ENCODE measurements at regions not wholly inside any gene's neighbourhood (a gene's known extent, or its start where the extent isn't known, plus 50 kb on each side); places are given as distances from the start of the nearest gene placed in this dataset.
A peak's percentile ranks its signal among the peaks of the same experiment; 100 is the strongest.

DNA sequence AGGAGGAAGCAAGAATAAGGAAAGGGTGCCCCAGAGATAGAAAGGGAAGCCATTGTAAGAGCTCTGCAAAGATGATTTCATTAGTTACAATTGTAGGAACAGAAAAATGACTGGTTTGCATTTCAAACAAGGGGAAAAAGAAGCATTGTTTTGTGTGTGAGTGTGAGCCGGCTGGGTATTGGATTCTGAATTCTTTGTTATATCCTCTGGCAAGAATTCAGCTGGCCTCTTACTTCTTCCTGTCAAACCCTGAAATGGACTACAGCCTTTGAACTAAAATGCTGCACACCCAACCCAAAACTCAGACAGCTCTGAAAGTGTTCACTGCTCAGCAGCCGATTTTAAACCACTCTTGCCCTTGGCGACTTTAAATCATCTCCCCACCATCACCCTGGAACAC is 461.3 kb downstream of the PMP22 start:
- Histone ChIP-seq H3K27ac (no peak overlapping the region), H3K36me3 (replicated peaks) (no peaks in the 10 kb centered on the region), H3K27me3 (replicated peaks) (no peaks in the 10 kb centered on the region), H3K4me3 (ENCODE audit: low read depth, low read length) (no peak overlapping the region)
- TF ChIP-seq, protein P1, sequence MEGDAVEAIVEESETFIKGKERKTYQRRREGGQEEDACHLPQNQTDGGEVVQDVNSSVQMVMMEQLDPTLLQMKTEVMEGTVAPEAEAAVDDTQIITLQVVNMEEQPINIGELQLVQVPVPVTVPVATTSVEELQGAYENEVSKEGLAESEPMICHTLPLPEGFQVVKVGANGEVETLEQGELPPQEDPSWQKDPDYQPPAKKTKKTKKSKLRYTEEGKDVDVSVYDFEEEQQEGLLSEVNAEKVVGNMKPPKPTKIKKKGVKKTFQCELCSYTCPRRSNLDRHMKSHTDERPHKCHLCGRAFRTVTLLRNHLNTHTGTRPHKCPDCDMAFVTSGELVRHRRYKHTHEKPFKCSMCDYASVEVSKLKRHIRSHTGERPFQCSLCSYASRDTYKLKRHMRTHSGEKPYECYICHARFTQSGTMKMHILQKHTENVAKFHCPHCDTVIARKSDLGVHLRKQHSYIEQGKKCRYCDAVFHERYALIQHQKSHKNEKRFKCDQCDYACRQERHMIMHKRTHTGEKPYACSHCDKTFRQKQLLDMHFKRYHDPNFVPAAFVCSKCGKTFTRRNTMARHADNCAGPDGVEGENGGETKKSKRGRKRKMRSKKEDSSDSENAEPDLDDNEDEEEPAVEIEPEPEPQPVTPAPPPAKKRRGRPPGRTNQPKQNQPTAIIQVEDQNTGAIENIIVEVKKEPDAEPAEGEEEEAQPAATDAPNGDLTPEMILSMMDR (IDR thresholded peaks at IDR 0.05; ENCODE audit: low read depth, low read length, missing control alignments), result no peak
- no peak for DNase-seq
- in situ Hi-C loops (cut with HindIII; ENCODE audit: low pct_ligation_motif_present, low sequenced_read_pairs), result no loop called here

DNA sequence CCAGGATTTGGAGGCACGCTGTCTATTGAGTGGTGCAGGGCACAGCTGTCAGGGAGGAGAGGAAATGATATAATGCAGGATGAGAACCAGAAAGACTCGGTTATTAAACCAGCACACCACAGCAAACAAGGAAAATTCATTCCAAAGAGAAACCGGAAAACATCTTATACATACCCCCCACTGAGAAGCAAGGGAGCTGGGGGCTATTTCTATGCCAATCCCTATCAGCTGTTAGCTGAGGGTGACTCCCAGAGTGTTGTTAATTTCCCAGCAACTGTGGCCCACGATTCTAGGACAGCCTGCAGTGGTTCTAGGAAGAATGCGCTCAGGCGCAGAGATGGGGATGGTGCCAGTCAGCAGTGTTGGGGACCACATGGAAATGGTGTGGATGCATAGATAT is 467.3 kb downstream of the PMP22 start:
- Histone ChIP-seq H3K27ac (no peak overlapping the region), H3K4me3 (ENCODE audit: low read depth, low read length) (no peak overlapping the region), H3K27me3 (replicated peaks) (no peaks in the 10 kb centered on the region), H3K36me3 (replicated peaks) (no peaks in the 10 kb centered on the region)
- DNase-seq, result no peak
- in situ Hi-C loops (cut with HindIII; ENCODE audit: low pct_ligation_motif_present, low sequenced_read_pairs), result no loop called here
- TF ChIP-seq, protein P1 (IDR thresholded peaks at IDR 0.05; ENCODE audit: low read depth, low read length, missing control alignments), result no peak

DNA sequence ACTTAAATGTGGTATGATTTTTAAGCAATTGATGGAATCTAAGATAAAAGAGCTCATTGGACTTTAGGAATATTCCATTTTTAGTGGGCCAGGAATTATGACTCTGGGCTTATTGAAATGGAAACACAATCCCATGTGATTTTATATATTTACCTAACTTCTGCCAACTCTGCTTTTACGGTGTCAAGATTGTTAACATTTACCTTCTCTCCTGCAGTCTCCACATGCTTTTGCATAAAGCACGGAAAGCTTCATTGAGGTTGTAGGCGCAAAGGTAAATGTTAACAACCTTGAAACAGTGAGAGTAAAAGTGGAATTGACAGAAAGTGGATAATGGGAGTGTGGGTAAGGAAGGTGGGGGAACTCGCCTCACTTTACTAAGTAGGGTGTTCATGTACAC is 468.1 kb downstream of the PMP22 start:
- Histone ChIP-seq H3K4me3 (ENCODE audit: low read depth, low read length) (no peak overlapping the region), H3K27me3 (replicated peaks) (no peaks in the 10 kb centered on the region), H3K27ac (no peak overlapping the region), H3K36me3 (replicated peaks) (no peaks in the 10 kb centered on the region)
- no peak for DNase-seq
- TF ChIP-seq, protein P1 (IDR thresholded peaks at IDR 0.05; ENCODE audit: low read depth, low read length, missing control alignments), result no peak
- in situ Hi-C loops (cut with HindIII; ENCODE audit: low pct_ligation_motif_present, low sequenced_read_pairs), result no loop called here

DNA sequence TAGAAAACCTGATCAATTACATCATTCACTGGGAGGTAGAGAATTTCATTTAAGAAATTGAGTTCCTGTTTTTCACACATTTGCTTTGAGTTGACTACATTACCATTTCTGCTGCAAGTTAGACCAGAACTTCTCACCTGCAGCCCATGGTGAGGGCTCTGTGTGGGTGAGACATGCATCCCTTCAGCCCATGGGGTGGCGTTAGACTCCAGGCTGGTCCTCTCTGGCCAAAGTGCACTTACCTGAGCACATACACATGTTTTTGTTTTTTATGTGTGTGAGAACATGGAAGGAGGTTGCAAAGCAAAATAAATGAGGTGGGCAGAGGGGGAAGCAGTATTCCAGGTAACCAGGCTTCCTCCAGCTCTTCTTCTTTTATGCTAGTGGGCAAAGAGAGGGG is 470.2 kb downstream of the PMP22 start:
- H3K27me3 ChIP-seq (replicated peaks), result no peaks in the 10 kb centered on the region
- DNase-seq, result no peak
- no peak overlapping the region for H3K27ac ChIP-seq
- no peaks in the 10 kb centered on the region for H3K36me3 ChIP-seq (replicated peaks)
- TF ChIP-seq, protein P1 (IDR thresholded peaks at IDR 0.05; ENCODE audit: low read depth, low read length, missing control alignments), result no peak
- H3K4me3 ChIP-seq (ENCODE audit: low read depth, low read length), result no peak overlapping the region
- in situ Hi-C loops (cut with HindIII; ENCODE audit: low pct_ligation_motif_present, low sequenced_read_pairs), result no loop called here

DNA sequence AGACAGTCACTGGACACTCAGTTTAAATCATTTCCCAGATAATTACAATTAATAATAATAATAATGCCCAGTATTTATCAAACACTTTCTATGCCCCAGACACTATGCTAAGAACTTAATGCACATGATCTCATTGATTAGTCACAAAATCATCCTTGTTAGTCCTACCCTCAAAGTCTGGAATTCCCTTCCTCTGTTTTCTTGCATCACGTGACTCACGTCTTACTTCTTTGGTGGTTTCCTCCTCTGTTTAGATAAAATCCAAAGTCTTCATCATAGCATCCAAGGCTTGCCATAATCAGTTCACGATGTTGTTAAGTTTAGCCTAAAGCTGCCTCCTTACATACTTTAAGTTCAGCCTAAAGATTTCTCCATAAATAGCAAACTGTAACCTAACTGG is 471.9 kb downstream of the PMP22 start:
- H3K27ac ChIP-seq, result no peak overlapping the region
- no peaks in the 10 kb centered on the region for H3K36me3 ChIP-seq (replicated peaks)
- peak; percentile 58 for DNase-seq
- TF ChIP-seq, protein P1 (IDR thresholded peaks at IDR 0.05; ENCODE audit: low read depth, low read length, missing control alignments), result no peak
- H3K4me3 ChIP-seq (ENCODE audit: low read depth, low read length), result no peak overlapping the region
- in situ Hi-C loops (cut with HindIII; ENCODE audit: low pct_ligation_motif_present, low sequenced_read_pairs), result no loop called here
- no peaks in the 10 kb centered on the region for H3K27me3 ChIP-seq (replicated peaks)

DNA sequence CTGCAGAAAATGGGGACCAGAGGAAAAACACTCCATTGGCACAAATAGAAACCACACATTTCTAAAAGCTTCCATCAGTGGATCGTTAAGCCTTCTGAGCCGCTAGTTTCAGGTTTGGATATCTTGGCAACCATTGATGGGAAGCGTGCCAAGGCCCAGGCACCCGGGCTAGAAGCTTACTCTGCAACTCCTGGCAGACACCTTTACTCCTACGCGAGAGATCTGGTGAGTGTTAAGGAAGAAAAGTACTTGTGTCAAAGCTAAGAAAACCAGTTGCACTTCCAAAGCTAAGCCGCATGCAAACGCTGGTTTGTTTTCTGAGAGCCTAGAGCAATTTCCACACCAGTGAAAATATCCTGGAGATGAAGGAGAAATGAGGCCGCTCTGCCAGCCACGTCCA is 472.4 kb downstream of the PMP22 start:
- Histone ChIP-seq H3K27me3 (replicated peaks) (no peaks in the 10 kb centered on the region), H3K36me3 (replicated peaks) (no peaks in the 10 kb centered on the region), H3K4me3 (ENCODE audit: low read depth, low read length) (no peak overlapping the region), H3K27ac (no peak overlapping the region)
- no peak for DNase-seq
- in situ Hi-C loops (cut with HindIII; ENCODE audit: low pct_ligation_motif_present, low sequenced_read_pairs), result no loop called here
- TF ChIP-seq, protein P1 (IDR thresholded peaks at IDR 0.05; ENCODE audit: low read depth, low read length, missing control alignments), result no peak
